Body of pancreas (tissue), 4 donors: ENCODE measurements at regions not wholly inside any gene's neighbourhood (a gene's known extent, or its start where the extent isn't known, plus 50 kb on each side); places are given as distances from the start of the nearest gene placed in this dataset.

Experiments used
- ATAC-seq: fragments of 150-250 bp; one replicate; pipeline ENCODE4 v1.9.1; 2016
- DNase-seq, 4 donors: peaks; one replicate each; pipeline ENCODE4 v3.0.0-alpha.2; 2019
- H3K27ac ChIP-seq, 4 donors: fragments of 200-600 bp; sonication (generic); 1 replicate in 3 of 4; 2 replicates in 1 of 4; pipeline versions ENCODE4 v1.5.1 to v1.6.1; 2016 to 2019; ENCODE audit warnings: mild to moderate bottlenecking in 1 of 4, mixed read lengths in 1 of 4, moderate library complexity in 1 of 4
- H3K27me3 ChIP-seq, 2 donors: fragments of 200-600 bp; sonication (generic); one replicate each; pipeline ENCODE4 v1.6.0; 2016; ENCODE audit warnings: mild to moderate bottlenecking in 1 of 2
- H3K36me3 ChIP-seq, 2 donors: fragments of 200-600 bp; sonication (generic); replicated peaks in 1 of 2; 2 replicates each; pipeline ENCODE4 v1.5.1; 2016; ENCODE audit warnings: low read depth in 2 of 2; ENCODE audit not compliant: insufficient read depth in 1 of 2
- H3K4me1 ChIP-seq: fragments of 200-600 bp; sonication (generic); one replicate; pipeline ENCODE4 v1.6.0; 2016
- H3K4me3 ChIP-seq, 2 donors: fragments of 200-600 bp; sonication (generic); 1 replicate in 1 of 2; 2 replicates in 1 of 2; pipeline ENCODE4 v1.5.1; 2016 to 2019
- H3K9me3 ChIP-seq, 3 donors: fragments of 200-600 bp; sonication (generic); 1 replicate in 2 of 3; 2 replicates in 1 of 3; pipeline ENCODE4 v1.5.1; 2016
- CTCF ChIP-seq, 7 experiments: fragments of 450-650 bp in 4 of 7; fragments of 200-600 bp in 3 of 7; sonication (generic) in 3 of 7; IDR thresholded peaks; one replicate each; pipeline ENCODE4 v1.5.1; 2016 to 2019; ENCODE audit warnings: antibody characterized with exemption in 7 of 7
- POLR2A ChIP-seq, 3 donors: fragments of 450-650 bp; IDR thresholded peaks; one replicate each; pipeline ENCODE4 v1.6.1; 2016; ENCODE audit warnings: antibody characterized with exemption in 3 of 3, mild to moderate bottlenecking in 2 of 3
- WGBS, 2 donors: methylation state at CpG; one replicate each; pipeline ENCODE4 v1.1.5; 2017; 5-methylcytosine and 5-hydroxymethylcytosine counted together
- intact Hi-C: fragments of 100-400 bp; cut with DNase I; formaldehyde crosslinking; loops from one replicate; pipeline ENCODE4 v1.15.1; 2023

- 7 to 24% methylated on average over 4 of the region's 4 CpGs for WGBS, 2 donors
- H3K4me1 ChIP-seq = peaks cover 13% of the 10 kb centered on the region
- H3K27ac ChIP-seq = no peak overlapping the region
- no peak for TF ChIP-seq POLR2A (IDR thresholded peaks at IDR 0.05)
- TF ChIP-seq CTCF (IDR thresholded peaks at IDR 0.05) = no peak
- no peaks in the 10 kb centered on the region for H3K36me3 ChIP-seq
- DNase-seq = no peak
- ATAC-seq = no peak
- no peaks in the 10 kb centered on the region for H3K9me3 ChIP-seq
- H3K4me3 ChIP-seq = no peak overlapping the region
- H3K27me3 ChIP-seq = no peaks in the 10 kb centered on the region
- intact Hi-C loops = no loop called here
Measured at GRCh38 chr7:133197972-133198544, 54.8 kb upstream of the EXOC4 start.

DNA sequence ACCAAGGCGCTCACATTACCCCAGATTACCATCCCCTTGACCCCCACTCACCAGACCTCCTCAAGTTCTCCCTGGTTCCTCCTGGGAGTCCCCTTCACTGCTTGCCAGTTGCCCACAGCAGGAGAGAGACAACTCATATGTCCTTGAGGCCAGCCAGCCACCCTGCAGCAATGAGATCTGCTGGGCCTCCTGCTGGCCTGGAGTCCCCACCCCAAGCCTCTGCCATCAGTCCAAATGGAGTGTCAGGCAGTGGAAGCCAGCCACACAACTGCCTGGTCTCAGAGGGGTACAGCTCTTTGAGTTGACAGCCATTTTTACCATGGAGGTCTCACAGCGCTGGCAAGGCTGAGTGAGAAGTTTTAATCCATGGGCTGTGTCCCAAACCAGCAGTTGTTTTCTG lies 53.0 kb upstream of the EXOC4 start:
- no peak for DNase-seq
- no peak for ATAC-seq
- H3K36me3 ChIP-seq = no peaks in the 10 kb centered on the region
- H3K27ac ChIP-seq = no peak overlapping the region
- WGBS, 2 donors = 91 to 100% methylated on average over 2 of the region's 2 CpGs
- TF ChIP-seq POLR2A (IDR thresholded peaks at IDR 0.05) (no peak), CTCF (IDR thresholded peaks at IDR 0.05) (no peak)
- intact Hi-C loops = no loop called here
- H3K27me3 ChIP-seq = no peaks in the 10 kb centered on the region
- no peak overlapping the region for H3K4me3 ChIP-seq
- no peaks in the 10 kb centered on the region for H3K9me3 ChIP-seq
- H3K4me1 ChIP-seq = peaks cover 13% of the 10 kb centered on the region

GRCh38 chr7:133201470-133201869 lies 51.4 kb upstream of the EXOC4 start:
- ATAC-seq = no peak
- Histone ChIP-seq H3K4me1 (peaks cover 13% of the 10 kb centered on the region), H3K9me3 (no peaks in the 10 kb centered on the region), H3K27ac (no peak overlapping the region), H3K36me3 (no peaks in the 10 kb centered on the region), H3K27me3 (no peaks in the 10 kb centered on the region), H3K4me3 (no peak overlapping the region)
- DNase-seq = no peak
- intact Hi-C loops = no loop called here
- TF ChIP-seq POLR2A (IDR thresholded peaks at IDR 0.05) (no peak), CTCF (IDR thresholded peaks at IDR 0.05) (no peak)
- 95 to 100% methylated on average over 1 of the region's 1 CpG for WGBS, 2 donors

GRCh38 chr7:133202942-133203341 lies 49.9 kb upstream of the EXOC4 start:
- Histone ChIP-seq H3K27ac (no peak overlapping the region), H3K9me3 (no peaks in the 10 kb centered on the region), H3K4me3 (no peak overlapping the region), H3K27me3 (no peaks in the 10 kb centered on the region), H3K36me3 (no peaks in the 10 kb centered on the region), H3K4me1 (peaks cover 6% of the 10 kb centered on the region)
- intact Hi-C loops = no loop called here
- no peak for DNase-seq
- TF ChIP-seq CTCF (IDR thresholded peaks at IDR 0.05) = no peak
- no peak for TF ChIP-seq POLR2A (IDR thresholded peaks at IDR 0.05)
- ATAC-seq = no peak
- WGBS, 2 donors = 71 to 100% methylated on average over 1 of the region's 1 CpG
